Liver (tissue), 3 donors: ENCODE measurements at regions not wholly inside any gene's neighbourhood (a gene's known extent, or its start where the extent isn't known, plus 50 kb on each side); places are given as distances from the start of the nearest gene placed in this dataset.

Source experiments
- EGR1 ChIP-seq, 2 donors: IDR thresholded peaks; 2 replicates each; pipeline ENCODE4 v1.6.1; 2016 to 2018; ENCODE audit warnings: antibody characterized with exemption in 2 of 2, low read depth in 2 of 2
- FOXA1 ChIP-seq: IDR thresholded peaks from 2 replicates; pipeline ENCODE4 v1.6.1; 2016; ENCODE audit warnings: antibody characterized with exemption
- GABPA ChIP-seq, 2 donors: IDR thresholded peaks in 1 of 2; conservative IDR thresholded peaks in 1 of 2; 2 replicates each; pipeline ENCODE4 v1.6.1; 2016; ENCODE audit warnings: antibody characterized with exemption in 2 of 2, mild to moderate bottlenecking in 1 of 2, moderate library complexity in 1 of 2
- HNF4A ChIP-seq, 2 donors: conservative IDR thresholded peaks; 2 replicates each; pipeline ENCODE4 v1.6.1; 2016; ENCODE audit warnings: antibody characterized with exemption in 2 of 2, mild to moderate bottlenecking in 2 of 2
- JUND ChIP-seq, 2 donors: IDR thresholded peaks; 2 replicates each; pipeline ENCODE4 v1.6.1; 2016; ENCODE audit warnings: antibody characterized with exemption in 2 of 2
- RAD21 ChIP-seq, 2 donors: IDR thresholded peaks; 2 replicates each; pipeline ENCODE4 v1.6.1; 2016; ENCODE audit warnings: antibody characterized with exemption in 2 of 2, mild to moderate bottlenecking in 2 of 2
- RXRA ChIP-seq, 2 donors: IDR thresholded peaks; 2 replicates each; pipeline ENCODE4 v1.6.1; 2017 to 2018; ENCODE audit warnings: antibody characterized with exemption in 2 of 2, mild to moderate bottlenecking in 1 of 2
- SP1 ChIP-seq: IDR thresholded peaks from 2 replicates; pipeline ENCODE4 v1.6.1; 2018; ENCODE audit warnings: antibody characterized with exemption, mild to moderate bottlenecking
- TAF1 ChIP-seq: conservative IDR thresholded peaks from 2 replicates; pipeline ENCODE4 v1.6.1; 2016; ENCODE audit warnings: antibody characterized with exemption, mild to moderate bottlenecking
- TF ChIP-seq, protein P1 (sequence below): fragments of 150-350 bp; IDR thresholded peaks from 2 replicates; pipeline ENCODE4 v1.5.1; 2017; ENCODE audit warnings: improper control_type of control experiment, low read depth, low read length; ENCODE audit not compliant: missing input control
- TF ChIP-seq, protein P2 (sequence below): IDR thresholded peaks from 2 replicates; pipeline ENCODE4 v1.6.1; 2016; ENCODE audit warnings: antibody characterized with exemption, mild to moderate bottlenecking
- TF ChIP-seq, protein P3 (sequence below): IDR thresholded peaks from 2 replicates; pipeline ENCODE4 v1.6.1; 2016; ENCODE audit warnings: antibody characterized with exemption
- TF ChIP-seq, protein P4 (sequence below): IDR thresholded peaks from 2 replicates; pipeline ENCODE4 v1.6.1; 2016; ENCODE audit warnings: antibody characterized with exemption
- TF ChIP-seq, protein P5 (sequence below): IDR thresholded peaks from 2 replicates; pipeline ENCODE4 v1.6.1; 2016; ENCODE audit warnings: antibody characterized with exemption
- donor health status: healthy.
- donor health status: healthy.

DNA sequence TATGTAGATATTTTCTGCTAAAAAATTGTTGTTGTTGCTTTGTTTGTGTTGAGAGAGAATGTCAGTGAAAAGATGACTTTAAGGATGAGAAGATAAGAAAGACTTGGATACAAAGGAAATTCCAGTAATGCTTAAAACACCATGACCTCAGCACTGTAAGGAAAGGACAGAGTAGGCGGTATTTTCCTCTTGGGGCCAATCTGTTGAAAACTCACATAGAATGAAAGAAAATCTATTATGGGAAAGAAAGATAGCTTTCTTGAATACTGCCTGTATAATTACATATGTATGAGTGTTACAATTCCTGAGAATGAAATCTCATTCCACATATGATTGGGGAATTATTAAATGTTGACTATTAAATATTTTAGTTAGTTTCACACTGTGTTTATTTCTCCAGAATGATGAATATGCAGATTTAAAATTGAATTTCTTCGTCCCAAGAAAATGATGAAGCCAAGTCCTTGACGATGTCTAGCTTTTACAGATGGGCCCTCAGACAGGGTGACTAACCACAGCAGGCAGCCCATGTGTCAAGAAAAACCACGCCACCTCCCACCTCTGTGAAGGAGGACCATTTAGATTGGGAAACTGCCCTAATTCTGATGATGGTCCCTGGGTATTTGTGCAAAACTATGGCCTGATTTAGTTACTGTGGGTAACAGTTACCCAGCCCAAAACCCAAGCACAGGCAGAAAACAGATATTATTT is 49.7 kb upstream of the LMO4 start:
- TF ChIP-seq, protein P1, sequence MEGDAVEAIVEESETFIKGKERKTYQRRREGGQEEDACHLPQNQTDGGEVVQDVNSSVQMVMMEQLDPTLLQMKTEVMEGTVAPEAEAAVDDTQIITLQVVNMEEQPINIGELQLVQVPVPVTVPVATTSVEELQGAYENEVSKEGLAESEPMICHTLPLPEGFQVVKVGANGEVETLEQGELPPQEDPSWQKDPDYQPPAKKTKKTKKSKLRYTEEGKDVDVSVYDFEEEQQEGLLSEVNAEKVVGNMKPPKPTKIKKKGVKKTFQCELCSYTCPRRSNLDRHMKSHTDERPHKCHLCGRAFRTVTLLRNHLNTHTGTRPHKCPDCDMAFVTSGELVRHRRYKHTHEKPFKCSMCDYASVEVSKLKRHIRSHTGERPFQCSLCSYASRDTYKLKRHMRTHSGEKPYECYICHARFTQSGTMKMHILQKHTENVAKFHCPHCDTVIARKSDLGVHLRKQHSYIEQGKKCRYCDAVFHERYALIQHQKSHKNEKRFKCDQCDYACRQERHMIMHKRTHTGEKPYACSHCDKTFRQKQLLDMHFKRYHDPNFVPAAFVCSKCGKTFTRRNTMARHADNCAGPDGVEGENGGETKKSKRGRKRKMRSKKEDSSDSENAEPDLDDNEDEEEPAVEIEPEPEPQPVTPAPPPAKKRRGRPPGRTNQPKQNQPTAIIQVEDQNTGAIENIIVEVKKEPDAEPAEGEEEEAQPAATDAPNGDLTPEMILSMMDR: no peak
- no peak for TF ChIP-seq JUND (IDR thresholded peaks at IDR 0.05)
- TF ChIP-seq GABPA (IDR thresholded peaks at IDR 0.05 in 1 of 2, conservative IDR thresholded peaks at IDR 0.05 in 1 of 2): no peak
- TF ChIP-seq TAF1: no peak
- TF ChIP-seq, protein P2, sequence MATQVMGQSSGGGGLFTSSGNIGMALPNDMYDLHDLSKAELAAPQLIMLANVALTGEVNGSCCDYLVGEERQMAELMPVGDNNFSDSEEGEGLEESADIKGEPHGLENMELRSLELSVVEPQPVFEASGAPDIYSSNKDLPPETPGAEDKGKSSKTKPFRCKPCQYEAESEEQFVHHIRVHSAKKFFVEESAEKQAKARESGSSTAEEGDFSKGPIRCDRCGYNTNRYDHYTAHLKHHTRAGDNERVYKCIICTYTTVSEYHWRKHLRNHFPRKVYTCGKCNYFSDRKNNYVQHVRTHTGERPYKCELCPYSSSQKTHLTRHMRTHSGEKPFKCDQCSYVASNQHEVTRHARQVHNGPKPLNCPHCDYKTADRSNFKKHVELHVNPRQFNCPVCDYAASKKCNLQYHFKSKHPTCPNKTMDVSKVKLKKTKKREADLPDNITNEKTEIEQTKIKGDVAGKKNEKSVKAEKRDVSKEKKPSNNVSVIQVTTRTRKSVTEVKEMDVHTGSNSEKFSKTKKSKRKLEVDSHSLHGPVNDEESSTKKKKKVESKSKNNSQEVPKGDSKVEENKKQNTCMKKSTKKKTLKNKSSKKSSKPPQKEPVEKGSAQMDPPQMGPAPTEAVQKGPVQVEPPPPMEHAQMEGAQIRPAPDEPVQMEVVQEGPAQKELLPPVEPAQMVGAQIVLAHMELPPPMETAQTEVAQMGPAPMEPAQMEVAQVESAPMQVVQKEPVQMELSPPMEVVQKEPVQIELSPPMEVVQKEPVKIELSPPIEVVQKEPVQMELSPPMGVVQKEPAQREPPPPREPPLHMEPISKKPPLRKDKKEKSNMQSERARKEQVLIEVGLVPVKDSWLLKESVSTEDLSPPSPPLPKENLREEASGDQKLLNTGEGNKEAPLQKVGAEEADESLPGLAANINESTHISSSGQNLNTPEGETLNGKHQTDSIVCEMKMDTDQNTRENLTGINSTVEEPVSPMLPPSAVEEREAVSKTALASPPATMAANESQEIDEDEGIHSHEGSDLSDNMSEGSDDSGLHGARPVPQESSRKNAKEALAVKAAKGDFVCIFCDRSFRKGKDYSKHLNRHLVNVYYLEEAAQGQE: no peak
- no peak for TF ChIP-seq RAD21 (IDR thresholded peaks at IDR 0.05)
- no peak for TF ChIP-seq EGR1 (IDR thresholded peaks at IDR 0.05; ENCODE audit: low read depth in 2 of 2)
- TF ChIP-seq, protein P3, sequence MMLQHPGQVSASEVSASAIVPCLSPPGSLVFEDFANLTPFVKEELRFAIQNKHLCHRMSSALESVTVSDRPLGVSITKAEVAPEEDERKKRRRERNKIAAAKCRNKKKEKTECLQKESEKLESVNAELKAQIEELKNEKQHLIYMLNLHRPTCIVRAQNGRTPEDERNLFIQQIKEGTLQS: no peak
- TF ChIP-seq FOXA1: no peak
- TF ChIP-seq, protein P4, sequence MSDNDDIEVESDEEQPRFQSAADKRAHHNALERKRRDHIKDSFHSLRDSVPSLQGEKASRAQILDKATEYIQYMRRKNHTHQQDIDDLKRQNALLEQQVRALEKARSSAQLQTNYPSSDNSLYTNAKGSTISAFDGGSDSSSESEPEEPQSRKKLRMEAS: no peak
- TF ChIP-seq, protein P5, sequence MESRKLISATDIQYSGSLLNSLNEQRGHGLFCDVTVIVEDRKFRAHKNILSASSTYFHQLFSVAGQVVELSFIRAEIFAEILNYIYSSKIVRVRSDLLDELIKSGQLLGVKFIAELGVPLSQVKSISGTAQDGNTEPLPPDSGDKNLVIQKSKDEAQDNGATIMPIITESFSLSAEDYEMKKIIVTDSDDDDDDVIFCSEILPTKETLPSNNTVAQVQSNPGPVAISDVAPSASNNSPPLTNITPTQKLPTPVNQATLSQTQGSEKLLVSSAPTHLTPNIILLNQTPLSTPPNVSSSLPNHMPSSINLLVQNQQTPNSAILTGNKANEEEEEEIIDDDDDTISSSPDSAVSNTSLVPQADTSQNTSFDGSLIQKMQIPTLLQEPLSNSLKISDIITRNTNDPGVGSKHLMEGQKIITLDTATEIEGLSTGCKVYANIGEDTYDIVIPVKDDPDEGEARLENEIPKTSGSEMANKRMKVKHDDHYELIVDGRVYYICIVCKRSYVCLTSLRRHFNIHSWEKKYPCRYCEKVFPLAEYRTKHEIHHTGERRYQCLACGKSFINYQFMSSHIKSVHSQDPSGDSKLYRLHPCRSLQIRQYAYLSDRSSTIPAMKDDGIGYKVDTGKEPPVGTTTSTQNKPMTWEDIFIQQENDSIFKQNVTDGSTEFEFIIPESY: no peak
- TF ChIP-seq RXRA (IDR thresholded peaks at IDR 0.05): no peak
- TF ChIP-seq SP1: no peak
- TF ChIP-seq HNF4A (conservative IDR thresholded peaks at IDR 0.05): no peak
